KMS-11 (cell line): ENCODE measurements at regions not wholly inside any gene's neighbourhood (a gene's known extent, or its start where the extent isn't known, plus 50 kb on each side); places are given as distances from the start of the nearest gene placed in this dataset.

ENCODE experiments used
- H2AFZ ChIP-seq: fragments of 200-600 bp; sonication (generic); 2 replicates; pipeline ENCODE4 v1.6.1; 2016; ENCODE audit warnings: antibody characterized with exemption, mixed run types, low read depth
- H3K27ac ChIP-seq: fragments of 200-600 bp; sonication (generic); 2 replicates; pipeline ENCODE4 v1.6.1; 2016; ENCODE audit warnings: mild to moderate bottlenecking, mixed run types
- H3K27me3 ChIP-seq: fragments of 200-600 bp; sonication (generic); 2 replicates; pipeline ENCODE4 v1.6.1; 2017; ENCODE audit warnings: mild to moderate bottlenecking, low read depth, mixed run types, moderate library complexity; ENCODE audit not compliant: insufficient read depth
- H3K36me3 ChIP-seq: fragments of 200-600 bp; sonication (generic); 2 replicates; pipeline ENCODE4 v1.6.1; 2017; ENCODE audit warnings: mild to moderate bottlenecking, mixed run types; ENCODE audit not compliant: insufficient read depth
- H3K4me1 ChIP-seq: fragments of 200-600 bp; sonication (generic); 2 replicates; pipeline ENCODE4 v1.6.1; 2016; ENCODE audit warnings: mild to moderate bottlenecking, low read depth, mixed run types; ENCODE audit not compliant: poor library complexity, severe bottlenecking
- H3K4me2 ChIP-seq: fragments of 200-600 bp; sonication (generic); 2 replicates; pipeline ENCODE4 v1.7.0; 2016; ENCODE audit warnings: mild to moderate bottlenecking, mixed run types
- H3K4me3 ChIP-seq: fragments of 200-600 bp; sonication (generic); IDR thresholded peaks from 2 replicates; pipeline ENCODE4 v1.6.1; 2017; ENCODE audit warnings: low read depth, low read length, mixed read lengths; ENCODE audit not compliant: insufficient read depth
- H3K79me2 ChIP-seq: fragments of 200-600 bp; sonication (generic); 2 replicates; pipeline ENCODE4 v1.6.1; 2016; ENCODE audit warnings: low read depth, mixed run types; ENCODE audit not compliant: insufficient read depth
- H3K9ac ChIP-seq: fragments of 200-600 bp; sonication (generic); 2 replicates; pipeline ENCODE4 v1.6.1; 2016; ENCODE audit warnings: mild to moderate bottlenecking, mixed run types
- H4K20me1 ChIP-seq: fragments of 200-600 bp; sonication (generic); 2 replicates; pipeline ENCODE4 v1.6.1; 2016; ENCODE audit warnings: mild to moderate bottlenecking, mixed run types; ENCODE audit not compliant: insufficient read depth
- CTCF ChIP-seq: fragments of 200-600 bp; sonication (generic); conservative IDR thresholded peaks from 2 replicates; pipeline ENCODE4 v1.6.1; 2017; ENCODE audit warnings: low read depth, mild to moderate bottlenecking, antibody characterized with exemption, low read length, moderate library complexity, mixed read lengths

GRCh38 chr14:26860111-26860510 lies 262.3 kb upstream of the NOVA1 start:
- Histone ChIP-seq H2AFZ (no peak overlapping the region), H3K4me3 (no peak overlapping the region), H3K36me3 (no peaks in the 10 kb centered on the region), H4K20me1 (no peaks in the 10 kb centered on the region), H3K27ac (no peak overlapping the region), H3K27me3 (no peaks in the 10 kb centered on the region), H3K9ac (no peak overlapping the region), H3K79me2 (no peaks in the 10 kb centered on the region), H3K4me2 (no peak overlapping the region), H3K4me1 (no peaks in the 10 kb centered on the region)
- TF ChIP-seq CTCF, result no peak

- H3K9ac ChIP-seq, result no peak overlapping the region
- no peak for TF ChIP-seq CTCF
- H3K36me3 ChIP-seq, result no peaks in the 10 kb centered on the region
- H3K27ac ChIP-seq, result no peak overlapping the region
- H3K79me2 ChIP-seq, result no peaks in the 10 kb centered on the region
- no peaks in the 10 kb centered on the region for H3K27me3 ChIP-seq
- no peak overlapping the region for H2AFZ ChIP-seq
- no peak overlapping the region for H3K4me3 ChIP-seq
- H3K4me2 ChIP-seq, result no peak overlapping the region
- no peaks in the 10 kb centered on the region for H3K4me1 ChIP-seq
- no peaks in the 10 kb centered on the region for H4K20me1 ChIP-seq
Measured at GRCh38 chr14:26863736-26864135, 265.9 kb upstream of the NOVA1 start.

GRCh38 chr14:26866721-26867120 lies 268.9 kb upstream of the NOVA1 start:
- Histone ChIP-seq H3K4me2 (no peak overlapping the region), H3K9ac (no peak overlapping the region), H2AFZ (no peak overlapping the region), H3K36me3 (no peaks in the 10 kb centered on the region), H3K27ac (no peak overlapping the region), H3K4me3 (no peak overlapping the region), H3K4me1 (no peaks in the 10 kb centered on the region), H3K27me3 (no peaks in the 10 kb centered on the region), H4K20me1 (no peaks in the 10 kb centered on the region), H3K79me2 (no peaks in the 10 kb centered on the region)
- no peak for TF ChIP-seq CTCF

- H4K20me1 ChIP-seq, result no peaks in the 10 kb centered on the region
- H3K4me1 ChIP-seq, result no peaks in the 10 kb centered on the region
- no peaks in the 10 kb centered on the region for H3K27me3 ChIP-seq
- TF ChIP-seq CTCF, result no peak
- no peaks in the 10 kb centered on the region for H3K79me2 ChIP-seq
- H3K9ac ChIP-seq, result no peak overlapping the region
- no peaks in the 10 kb centered on the region for H3K36me3 ChIP-seq
- H3K27ac ChIP-seq, result no peak overlapping the region
- no peak overlapping the region for H3K4me2 ChIP-seq
- no peak overlapping the region for H3K4me3 ChIP-seq
- H2AFZ ChIP-seq, result no peak overlapping the region
Measured at GRCh38 chr14:26867171-26867757, 269.4 kb upstream of the NOVA1 start.
